Amygdala (tissue), 56 donors: ENCODE measurements at regions not wholly inside any gene's neighbourhood (a gene's known extent, or its start where the extent isn't known, plus 50 kb on each side); places are given as distances from the start of the nearest gene placed in this dataset.

Source experiments
- DNase-seq, 56 donors: peaks; one replicate each; lab custom pipeline; 2025; lab: John Stamatoyannopoulos, UW

GRCh38 chr11:41849250-41849649 is 389.8 kb upstream of the LRRC4C start:
- DNase-seq = no peak

GRCh38 chr11:41851743-41852142 is 392.3 kb upstream of the LRRC4C start:
- DNase-seq = no peak

GRCh38 chr11:41861838-41862237 is 402.4 kb upstream of the LRRC4C start:
- DNase-seq = no peak

- DNase-seq = no peak
Measured at GRCh38 chr11:41866525-41866924, 407.1 kb upstream of the LRRC4C start.

GRCh38 chr11:41868606-41869005 is 409.2 kb upstream of the LRRC4C start:
- DNase-seq = no peak

- no peak for DNase-seq
Measured at GRCh38 chr11:41872426-41872825, 413.0 kb upstream of the LRRC4C start.

GRCh38 chr11:41872870-41873269 is 413.4 kb upstream of the LRRC4C start:
- DNase-seq = no peak

- no peak for DNase-seq
Measured at GRCh38 chr11:41878095-41878494, 418.6 kb upstream of the LRRC4C start.

- DNase-seq = no peak
Measured at GRCh38 chr11:41879214-41879613, 419.8 kb upstream of the LRRC4C start.

GRCh38 chr11:41895081-41895480 is 435.6 kb upstream of the LRRC4C start:
- no peak for DNase-seq

GRCh38 chr11:41897991-41898390 is 438.5 kb upstream of the LRRC4C start:
- DNase-seq = no peak

GRCh38 chr11:41917900-41918299 is 458.4 kb upstream of the LRRC4C start:
- DNase-seq = no peak

- no peak for DNase-seq
Measured at GRCh38 chr11:41920374-41920773, 460.9 kb upstream of the LRRC4C start.

- no peak for DNase-seq
Measured at GRCh38 chr11:41921746-41922390, 462.4 kb upstream of the LRRC4C start.

GRCh38 chr11:41926339-41926738 is 466.9 kb upstream of the LRRC4C start:
- DNase-seq = no peak

- DNase-seq = no peak
Measured at GRCh38 chr11:41935241-41935640, 475.8 kb upstream of the LRRC4C start.

GRCh38 chr11:41935795-41936194 is 476.3 kb upstream of the LRRC4C start:
- DNase-seq = no peak

- no peak for DNase-seq
Measured at GRCh38 chr11:41943656-41944055, 484.2 kb upstream of the LRRC4C start.

GRCh38 chr11:41947392-41947791 is 487.9 kb upstream of the LRRC4C start:
- DNase-seq = no peak

- no peak for DNase-seq
Measured at GRCh38 chr11:41950470-41951143, 491.2 kb upstream of the LRRC4C start.

GRCh38 chr11:41954034-41954433 is 494.6 kb upstream of the LRRC4C start:
- DNase-seq = no peak

- DNase-seq = no peak
Measured at GRCh38 chr11:41955066-41955465, 495.6 kb upstream of the LRRC4C start.
